Endothelial cell of umbilical vein (primary cell): ENCODE measurements at regions not wholly inside any gene's neighbourhood (a gene's known extent, or its start where the extent isn't known, plus 50 kb on each side); places are given as distances from the start of the nearest gene placed in this dataset.

ENCODE experiments used
- BruUV-seq: library from RNA; stranded (reverse); fragments of 400-500 nt; replicated peaks from 2 replicates; lab custom pipeline; 2021; lab: Mats Ljungman, UMichigan
- CTCF ChIA-PET: fragments of 300-600, 350-600 bp; sonication (Branson Sonifier 250); formaldehyde crosslinking; loops from one replicate; lab custom pipeline; 2021; ENCODE audit warnings: antibody characterized with exemption, inconsistent platforms; lab: Charles Lee
- POLR2A ChIA-PET: fragments of 300-600, 350-600 bp; sonication (Branson Sonifier 250); formaldehyde crosslinking; loops from one replicate; lab custom pipeline; 2021; ENCODE audit warnings: antibody characterized with exemption, inconsistent platforms; lab: Charles Lee
- DNase-seq: peaks from one replicate; pipeline ENCODE4 v3.0.0-alpha.2; 2011; ENCODE audit warnings: low read depth, low spot score
- FAIRE-seq: peaks from 2 replicates; lab custom pipeline; 2011; peaks lifted over from hg19 to GRCh38; lab: Jason Lieb, UNC
- H2AFZ ChIP-seq: 2 replicates; pipeline ENCODE4 v1.6.0; 2012; ENCODE audit warnings: low read depth, low read length, control low read depth, inconsistent platforms
- H3K27ac ChIP-seq: 2 replicates; pipeline ENCODE4 v1.5.1; 2011; ENCODE audit warnings: low read depth, mild to moderate bottlenecking, control low read depth, low read length, moderate library complexity; ENCODE audit not compliant: insufficient read depth
- H3K27me3 ChIP-seq, 2 experiments: 2 replicates each; pipeline versions ENCODE4 v1.6.0 to v1.6.1; 2011; ENCODE audit warnings: low read length in 2 of 2, mixed read lengths in 1 of 2; ENCODE audit not compliant: control insufficient read depth in 2 of 2, insufficient read depth in 2 of 2
- H3K36me3 ChIP-seq, 2 experiments: 2 replicates in 1 of 2; 3 replicates in 1 of 2; pipeline ENCODE4 v1.5.1; 2011; ENCODE audit warnings: low read length in 2 of 2, mild to moderate bottlenecking in 1 of 2, moderate library complexity in 1 of 2; ENCODE audit not compliant: control insufficient read depth in 2 of 2, insufficient read depth in 2 of 2; ENCODE audit errors: extremely low read depth in 1 of 2
- H3K4me1 ChIP-seq: 3 replicates; pipeline ENCODE4 v1.5.1; 2011; ENCODE audit warnings: mild to moderate bottlenecking, low read length; ENCODE audit not compliant: control insufficient read depth, insufficient read depth; ENCODE audit errors: extremely low read depth
- H3K4me2 ChIP-seq: 2 replicates; pipeline ENCODE4 v1.6.1; 2011; ENCODE audit warnings: low read length, control low read depth, mixed read lengths; ENCODE audit not compliant: insufficient read depth
- H3K4me3 ChIP-seq, 3 experiments: fragments of 200-600 bp in 1 of 3; sonication (generic), shearing (Covaris generic) in 1 of 3; replicated peaks in 1 of 3; 2 replicates each; pipeline ENCODE4 v1.5.1; 2011 to 2016; ENCODE audit warnings: control low read depth in 3 of 3, low read length in 3 of 3, mild to moderate bottlenecking in 2 of 3, inconsistent platforms in 1 of 3, low read depth in 1 of 3, moderate library complexity in 1 of 3; ENCODE audit not compliant: insufficient read depth in 1 of 3
- H3K79me2 ChIP-seq: 2 replicates; pipeline ENCODE4 v1.6.0; 2012; ENCODE audit warnings: low read length, inconsistent platforms; ENCODE audit not compliant: control insufficient read depth, insufficient read depth
- H3K9ac ChIP-seq: replicated peaks from 2 replicates; pipeline ENCODE3; 2011; ENCODE audit warnings: low read length, control low read depth; ENCODE audit not compliant: insufficient read depth; ENCODE audit errors: extremely low read depth
- H3K9me1 ChIP-seq: replicated peaks from 3 replicates; pipeline ENCODE4 v1.6.0; 2011; ENCODE audit warnings: mild to moderate bottlenecking, low read length; ENCODE audit not compliant: control insufficient read depth, insufficient read depth; ENCODE audit errors: extremely low read depth
- H3K9me3 ChIP-seq: replicated peaks from 2 replicates; pipeline ENCODE4 v1.5.1; 2012; ENCODE audit warnings: low read length, inconsistent platforms; ENCODE audit not compliant: control insufficient read depth, insufficient read depth
- H4K20me1 ChIP-seq: replicated peaks from 2 replicates; pipeline ENCODE3; 2011; ENCODE audit warnings: mild to moderate bottlenecking, low read length; ENCODE audit not compliant: control insufficient read depth, insufficient read depth; ENCODE audit errors: extremely low read depth
- FOS ChIP-seq: IDR thresholded peaks from 2 replicates; pipeline ENCODE4 v1.6.1; 2011; ENCODE audit warnings: mild to moderate bottlenecking, low read length, moderate library complexity, borderline replicate concordance; ENCODE audit not compliant: insufficient read depth
- GATA2 ChIP-seq: IDR thresholded peaks from 2 replicates; pipeline ENCODE4 v1.7.0; 2011; ENCODE audit warnings: low read depth, mild to moderate bottlenecking, moderate library complexity, mixed read lengths, low read length; ENCODE audit not compliant: insufficient read length, insufficient read depth
- JUN ChIP-seq: IDR thresholded peaks from 2 replicates; pipeline ENCODE4 v1.6.1; 2011; ENCODE audit warnings: borderline replicate concordance, low read depth; ENCODE audit not compliant: insufficient read length, insufficient read depth
- MYC ChIP-seq: IDR thresholded peaks from one replicate; pipeline ENCODE4 v1.6.1; 2011; ENCODE audit warnings: mild to moderate bottlenecking, low read depth, low read length
- POLR2A ChIP-seq: IDR thresholded peaks from 2 replicates; pipeline ENCODE4 v1.6.1; 2012; ENCODE audit warnings: low read depth, mild to moderate bottlenecking, control low read depth, low read length
- POLR2AphosphoS5 ChIP-seq: IDR thresholded peaks from 2 replicates; pipeline ENCODE4 v1.6.1; 2012; ENCODE audit warnings: low read depth, mild to moderate bottlenecking, control low read depth, low read length, moderate library complexity; ENCODE audit not compliant: insufficient read depth
- dilution Hi-C: fragments of 300-500 bp; cut with MboI; formaldehyde crosslinking; loops from one replicate; pipeline ENCODE4 v1.15.0; 2019; ENCODE audit warnings: low sequenced_read_pairs; ENCODE audit not compliant: extremely low pct_ligation_motif_present
- intact Hi-C: fragments of 100-400 bp; cut with micrococcal nuclease; formaldehyde crosslinking; loops from one replicate; pipeline ENCODE4 v1.10.0; 2022
- TF ChIP-seq, protein P1 (sequence below), 2 donors: IDR thresholded peaks; 1 replicate in 1 of 2; 2 replicates in 1 of 2; pipeline ENCODE4 v1.5.1; 2011; ENCODE audit warnings: low read length in 2 of 2, mild to moderate bottlenecking in 2 of 2, moderate library complexity in 2 of 2, control low read depth in 1 of 2, inconsistent platforms in 1 of 2, low read depth in 1 of 2; ENCODE audit not compliant: insufficient read depth in 1 of 2; ENCODE audit errors: extremely low read depth in 1 of 2
- TF ChIP-seq, protein P2 (sequence below): IDR thresholded peaks from 2 replicates; pipeline ENCODE4 v1.6.1; 2011; ENCODE audit not compliant: insufficient read depth, insufficient read length

DNA sequence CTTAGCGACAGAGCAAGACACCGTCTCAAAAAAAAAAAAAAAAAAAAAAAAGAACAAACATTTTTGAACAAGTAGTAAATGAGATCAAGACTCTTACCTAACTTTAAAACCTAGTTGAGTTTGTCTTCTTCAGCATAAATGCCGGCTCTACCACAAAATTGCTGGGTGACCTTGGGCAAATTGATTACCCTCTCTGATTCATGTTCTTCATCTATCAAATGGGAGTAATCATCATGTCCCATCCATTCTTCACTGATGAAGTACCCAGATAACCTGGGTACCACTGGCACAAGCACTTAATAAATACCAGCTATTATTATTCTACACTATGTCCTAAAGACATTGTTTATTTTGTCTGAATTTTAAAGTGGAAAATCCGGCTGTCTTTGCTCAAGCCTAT, 96.3 kb downstream of the ATPSCKMT start:
- BruUV-seq, result no TSS peak
- dilution Hi-C loops (no loop called here), intact Hi-C loops (no loop called here)
- ChIA-PET CTCF (interaction anchor here (1.0 kb wide), 1 partner anchor 9 kb away, joined by 3 read pairs; no protein-coding TSS in a partner anchor), POLR2A (no interaction called here)
- Histone ChIP-seq H3K27me3 (no peaks in the 10 kb centered on the region), H2AFZ (no peak overlapping the region), H3K4me2 (no peak overlapping the region), H3K9ac (no peak overlapping the region), H3K27ac (no peak overlapping the region), H3K36me3 (no peaks in the 10 kb centered on the region), H3K79me2 (no peaks in the 10 kb centered on the region), H4K20me1 (no peaks in the 10 kb centered on the region), H3K4me3 (no peak overlapping the region), H3K4me1 (no peaks in the 10 kb centered on the region), H3K9me1 (no peaks in the 10 kb centered on the region), H3K9me3 (no peaks in the 10 kb centered on the region)
- TF ChIP-seq POLR2A (no peak), MYC (no peak), FOS (no peak), POLR2AphosphoS5 (no peak), JUN (no peak), GATA2 (no peak)
- TF ChIP-seq, protein P1, sequence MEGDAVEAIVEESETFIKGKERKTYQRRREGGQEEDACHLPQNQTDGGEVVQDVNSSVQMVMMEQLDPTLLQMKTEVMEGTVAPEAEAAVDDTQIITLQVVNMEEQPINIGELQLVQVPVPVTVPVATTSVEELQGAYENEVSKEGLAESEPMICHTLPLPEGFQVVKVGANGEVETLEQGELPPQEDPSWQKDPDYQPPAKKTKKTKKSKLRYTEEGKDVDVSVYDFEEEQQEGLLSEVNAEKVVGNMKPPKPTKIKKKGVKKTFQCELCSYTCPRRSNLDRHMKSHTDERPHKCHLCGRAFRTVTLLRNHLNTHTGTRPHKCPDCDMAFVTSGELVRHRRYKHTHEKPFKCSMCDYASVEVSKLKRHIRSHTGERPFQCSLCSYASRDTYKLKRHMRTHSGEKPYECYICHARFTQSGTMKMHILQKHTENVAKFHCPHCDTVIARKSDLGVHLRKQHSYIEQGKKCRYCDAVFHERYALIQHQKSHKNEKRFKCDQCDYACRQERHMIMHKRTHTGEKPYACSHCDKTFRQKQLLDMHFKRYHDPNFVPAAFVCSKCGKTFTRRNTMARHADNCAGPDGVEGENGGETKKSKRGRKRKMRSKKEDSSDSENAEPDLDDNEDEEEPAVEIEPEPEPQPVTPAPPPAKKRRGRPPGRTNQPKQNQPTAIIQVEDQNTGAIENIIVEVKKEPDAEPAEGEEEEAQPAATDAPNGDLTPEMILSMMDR (IDR thresholded peaks at IDR 0.05; ENCODE audit: extremely low read depth in 1 of 2, insufficient read depth in 1 of 2, low read depth in 1 of 2, low read length in 2 of 2), result no peak
- TF ChIP-seq, protein P2, sequence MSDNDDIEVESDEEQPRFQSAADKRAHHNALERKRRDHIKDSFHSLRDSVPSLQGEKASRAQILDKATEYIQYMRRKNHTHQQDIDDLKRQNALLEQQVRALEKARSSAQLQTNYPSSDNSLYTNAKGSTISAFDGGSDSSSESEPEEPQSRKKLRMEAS, result no peak
- FAIRE-seq (no peak), DNase-seq (no peak)
